ENCODE measurements at regions not wholly inside any gene's neighbourhood (a gene's known extent, or its start where the extent isn't known, plus 50 kb on each side); places are given as distances from the start of the nearest gene placed in this dataset.

DNA sequence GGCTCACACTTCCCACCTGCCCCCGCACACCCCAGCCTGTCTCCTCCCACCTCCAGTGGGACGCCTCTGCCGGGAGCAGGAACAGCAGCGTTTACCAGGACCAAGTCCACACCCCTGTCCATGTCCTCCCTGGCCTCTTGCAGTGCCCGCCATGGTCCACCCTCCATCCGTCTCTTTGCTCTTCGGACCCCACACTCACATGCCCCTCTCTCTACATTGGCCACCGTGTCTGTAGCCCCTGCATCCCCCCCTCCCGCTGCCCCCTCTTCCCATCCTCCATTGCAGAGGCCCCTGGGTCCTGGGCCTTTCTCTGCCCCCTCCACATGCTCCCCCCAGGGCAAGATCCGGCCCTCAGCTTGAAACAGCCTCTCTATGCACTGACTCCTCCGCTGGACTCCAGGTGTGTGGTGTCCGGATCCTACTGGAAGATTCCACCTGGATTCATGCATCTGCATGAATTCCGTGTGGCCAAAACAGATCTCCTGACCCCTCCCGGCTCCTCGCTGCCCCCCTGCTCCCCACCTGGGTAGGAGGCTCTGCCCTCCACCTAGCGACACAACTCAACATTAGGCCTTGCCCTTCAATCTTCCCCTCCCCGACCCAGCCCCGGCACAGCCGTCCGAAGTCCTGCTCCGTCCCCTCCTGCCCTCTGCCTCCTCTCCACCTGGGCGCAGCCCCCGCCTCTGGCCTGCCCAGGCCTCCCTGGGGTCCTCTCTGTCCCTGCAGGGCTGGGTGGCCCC, 168.5 kb downstream of the OLFM1 start:
- no peak for TF ChIP-seq HDGF (IDR thresholded peaks at IDR 0.05; ENCODE audit: borderline replicate concordance)
- TF ChIP-seq SP1 (IDR thresholded peaks at IDR 0.05) = no peak
- no peak for TF ChIP-seq LEF1 (IDR thresholded peaks at IDR 0.05; ENCODE audit: borderline replicate concordance)
- TF ChIP-seq, protein P1, sequence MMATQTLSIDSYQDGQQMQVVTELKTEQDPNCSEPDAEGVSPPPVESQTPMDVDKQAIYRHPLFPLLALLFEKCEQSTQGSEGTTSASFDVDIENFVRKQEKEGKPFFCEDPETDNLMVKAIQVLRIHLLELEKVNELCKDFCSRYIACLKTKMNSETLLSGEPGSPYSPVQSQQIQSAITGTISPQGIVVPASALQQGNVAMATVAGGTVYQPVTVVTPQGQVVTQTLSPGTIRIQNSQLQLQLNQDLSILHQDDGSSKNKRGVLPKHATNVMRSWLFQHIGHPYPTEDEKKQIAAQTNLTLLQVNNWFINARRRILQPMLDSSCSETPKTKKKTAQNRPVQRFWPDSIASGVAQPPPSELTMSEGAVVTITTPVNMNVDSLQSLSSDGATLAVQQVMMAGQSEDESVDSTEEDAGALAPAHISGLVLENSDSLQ (IDR thresholded peaks at IDR 0.05) = no peak
- no peak for TF ChIP-seq ELF4 (IDR thresholded peaks at IDR 0.05)
- no peak for TF ChIP-seq L3MBTL2 (conservative IDR thresholded peaks at IDR 0.05)
- TF ChIP-seq BHLHE40 (IDR thresholded peaks at IDR 0.05; ENCODE audit: borderline replicate concordance) = no peak
- no peak for TF ChIP-seq SUZ12 (IDR thresholded peaks at IDR 0.05)
- TF ChIP-seq NFRKB (IDR thresholded peaks at IDR 0.05) = no peak
- no peak for TF ChIP-seq FOXK2 (IDR thresholded peaks at IDR 0.05)
- no peak for TF ChIP-seq FOXM1 (IDR thresholded peaks at IDR 0.05; ENCODE audit: borderline replicate concordance)
- TF ChIP-seq ARNT (IDR thresholded peaks at IDR 0.05) = no peak

Measured in HEK293T (cell line).